GM19397 (cell line): ENCODE measurements at regions not wholly inside any gene's neighbourhood (a gene's known extent, or its start where the extent isn't known, plus 50 kb on each side); places are given as distances from the start of the nearest gene placed in this dataset.

Source experiments
- ATAC-seq: cut with Tn5 transposase; IDR thresholded peaks from one replicate; pipeline ENCODE4 v1.9.1; 2021; ENCODE audit warnings: mild to moderate bottlenecking, moderate library complexity; ENCODE audit not compliant: unreplicated experiment

GRCh38 chr16:64657316-64658011 lies 464.4 kb downstream of the CDH11 start:
- ATAC-seq = no peak

GRCh38 chr16:64656471-64656870 lies 465.4 kb downstream of the CDH11 start:
- ATAC-seq = no peak

- ATAC-seq = no peak
Measured at GRCh38 chr16:64654178-64654577, 467.7 kb downstream of the CDH11 start.

GRCh38 chr16:64648282-64648681 lies 473.6 kb downstream of the CDH11 start:
- ATAC-seq = no peak

GRCh38 chr16:64641343-64641742 lies 480.5 kb downstream of the CDH11 start:
- no peak for ATAC-seq

GRCh38 chr16:64638766-64639165 lies 483.1 kb downstream of the CDH11 start:
- no peak for ATAC-seq

- no peak for ATAC-seq
Measured at GRCh38 chr16:64629622-64630021, 492.2 kb downstream of the CDH11 start.

GRCh38 chr16:64627781-64628180 lies 494.1 kb downstream of the CDH11 start:
- ATAC-seq = no peak

GRCh38 chr16:64627288-64627687 lies 494.6 kb downstream of the CDH11 start:
- ATAC-seq = no peak

- no peak for ATAC-seq
Measured at GRCh38 chr16:64626776-64627175, 495.1 kb downstream of the CDH11 start.

GRCh38 chr16:64621616-64622015 lies 500.2 kb downstream of the CDH11 start:
- ATAC-seq = no peak

GRCh38 chr16:64617836-64618476 lies 503.9 kb downstream of the CDH11 start:
- ATAC-seq = no peak

- ATAC-seq = no peak
Measured at GRCh38 chr16:64615630-64616280, 506.1 kb downstream of the CDH11 start.

GRCh38 chr16:64596196-64596595 lies 525.7 kb downstream of the CDH11 start:
- no peak for ATAC-seq

- ATAC-seq = no peak
Measured at GRCh38 chr16:64590513-64590912, 531.4 kb downstream of the CDH11 start.

- ATAC-seq = no peak
Measured at GRCh38 chr16:64589836-64590235, 532.0 kb downstream of the CDH11 start.

- no peak for ATAC-seq
Measured at GRCh38 chr16:64586781-64587180, 535.1 kb downstream of the CDH11 start.

GRCh38 chr16:64585367-64585766 lies 536.5 kb downstream of the CDH11 start:
- no peak for ATAC-seq

GRCh38 chr16:64580558-64580957 lies 541.3 kb downstream of the CDH11 start:
- ATAC-seq = no peak

GRCh38 chr16:64579712-64580111 lies 542.2 kb downstream of the CDH11 start:
- ATAC-seq = no peak

- no peak for ATAC-seq
Measured at GRCh38 chr16:64545768-64546167, 576.1 kb downstream of the CDH11 start.

GRCh38 chr16:64544859-64545258 lies 577.0 kb downstream of the CDH11 start:
- ATAC-seq = no peak
